HG02870 (cell line): ENCODE measurements at regions not wholly inside any gene's neighbourhood (a gene's known extent, or its start where the extent isn't known, plus 50 kb on each side); places are given as distances from the start of the nearest gene placed in this dataset.
A peak's percentile ranks its signal among the peaks of the same experiment; 100 is the strongest.

ENCODE experiments used
- ATAC-seq: cut with Tn5 transposase; IDR thresholded peaks from one replicate; pipeline ENCODE4 v1.9.1; 2021; ENCODE audit warnings: mild to moderate bottlenecking, moderate library complexity; ENCODE audit not compliant: unreplicated experiment

- ATAC-seq: no peak
These were observed 86.1 kb upstream of the CD83 start for GRCh38 chr6:14031516-14031915.

DNA sequence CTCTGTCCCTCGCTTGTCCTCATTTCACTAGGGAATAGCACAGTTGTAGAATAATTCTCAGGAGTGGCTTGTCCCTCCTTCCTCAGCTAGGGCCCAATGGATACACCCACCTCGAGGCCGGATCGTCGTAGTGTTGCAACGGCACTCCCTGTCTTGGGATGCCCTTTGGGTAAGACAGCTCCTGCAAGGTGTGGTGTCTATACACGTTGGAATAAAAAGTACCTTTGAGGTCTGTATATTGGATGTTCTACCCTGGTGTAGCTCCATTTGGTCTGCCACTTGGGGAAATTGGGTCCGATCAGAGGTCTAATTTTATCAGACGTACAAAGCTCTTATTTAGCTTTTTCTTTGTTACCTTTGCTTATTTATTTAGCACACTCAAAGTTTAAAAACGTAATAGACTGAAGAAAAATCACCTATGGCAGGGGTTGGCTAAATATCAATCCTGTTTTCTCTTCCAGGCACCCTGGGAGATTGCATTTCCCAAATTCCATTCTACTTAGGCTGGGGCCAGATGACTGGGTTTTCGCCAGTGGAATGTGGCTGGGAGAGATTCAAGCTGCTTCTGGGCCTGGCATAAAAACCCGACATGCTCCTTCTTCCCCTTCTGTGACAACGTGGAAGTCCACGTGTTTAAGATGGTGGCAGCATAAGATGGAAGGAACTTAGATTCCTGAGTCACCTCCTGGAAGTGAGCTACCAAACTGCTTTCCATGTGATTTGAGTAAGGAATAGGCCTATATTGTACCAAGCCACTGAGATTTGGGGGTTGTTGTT is 82.3 kb upstream of the CD83 start:
- no peak for ATAC-seq

GRCh38 chr6:14035874-14036273 is 81.7 kb upstream of the CD83 start:
- ATAC-seq: no peak

DNA sequence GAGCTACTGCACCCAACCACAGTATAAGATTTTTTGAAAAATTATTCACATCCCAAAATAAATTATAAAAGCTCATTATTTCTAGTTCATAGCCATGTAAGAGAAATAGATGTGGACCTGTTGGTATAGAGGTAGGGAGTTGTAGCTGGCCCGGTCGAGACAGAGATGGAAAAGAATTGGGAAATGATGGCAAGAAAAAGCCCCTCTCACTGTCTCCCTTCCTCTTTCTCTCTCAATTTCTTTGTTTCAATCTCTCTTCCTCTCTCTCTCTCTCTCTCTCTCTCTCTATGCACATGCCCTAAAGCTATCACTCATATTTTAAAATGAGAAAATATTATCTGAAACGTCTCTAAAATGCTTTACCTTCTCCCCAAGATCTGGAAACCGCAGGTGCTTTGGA is 80.7 kb upstream of the CD83 start:
- no peak for ATAC-seq

DNA sequence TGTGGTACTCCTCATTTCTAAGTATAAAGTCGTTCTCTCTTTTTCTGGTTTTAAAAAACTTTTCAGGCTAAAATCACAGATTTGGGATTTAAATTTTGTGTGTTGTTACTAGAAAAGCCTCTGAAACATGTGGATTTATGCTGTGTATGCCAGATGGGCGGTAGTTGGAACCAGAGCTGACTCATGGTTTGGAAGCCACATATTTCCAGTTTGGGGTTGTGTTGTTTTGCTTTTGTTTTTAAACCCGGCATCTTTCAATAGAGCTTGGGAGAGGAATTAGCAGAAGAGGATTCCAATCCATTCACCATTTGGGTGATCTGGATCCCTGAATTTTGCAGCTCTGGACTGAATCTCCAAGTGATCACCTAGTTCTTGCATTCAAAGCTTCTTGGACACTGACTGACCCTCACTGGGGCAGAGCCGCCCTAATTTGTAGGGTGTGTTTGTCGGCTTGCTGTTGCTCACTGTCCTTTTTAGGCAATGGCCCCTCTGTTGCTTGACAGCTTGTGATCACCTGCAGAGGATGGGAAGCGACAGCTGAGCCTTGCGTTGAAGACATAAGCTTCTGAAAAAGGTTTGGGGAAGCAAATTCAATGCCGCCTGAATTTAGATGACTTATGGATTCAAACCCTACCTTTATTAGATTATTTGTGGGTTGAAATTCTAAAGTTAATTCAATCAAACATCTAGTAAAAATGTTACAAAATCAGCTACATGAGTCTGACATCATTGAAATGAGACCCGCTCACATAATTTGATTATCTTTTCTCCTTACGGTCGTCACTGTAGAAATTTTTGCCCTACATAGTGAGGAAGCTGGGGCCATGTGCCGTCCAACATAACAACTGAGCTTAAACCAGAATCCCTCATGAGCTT is 79.9 kb upstream of the CD83 start:
- no peak for ATAC-seq

GRCh38 chr6:14038467-14039437 is 78.8 kb upstream of the CD83 start:
- peak; percentile 42 for ATAC-seq

DNA sequence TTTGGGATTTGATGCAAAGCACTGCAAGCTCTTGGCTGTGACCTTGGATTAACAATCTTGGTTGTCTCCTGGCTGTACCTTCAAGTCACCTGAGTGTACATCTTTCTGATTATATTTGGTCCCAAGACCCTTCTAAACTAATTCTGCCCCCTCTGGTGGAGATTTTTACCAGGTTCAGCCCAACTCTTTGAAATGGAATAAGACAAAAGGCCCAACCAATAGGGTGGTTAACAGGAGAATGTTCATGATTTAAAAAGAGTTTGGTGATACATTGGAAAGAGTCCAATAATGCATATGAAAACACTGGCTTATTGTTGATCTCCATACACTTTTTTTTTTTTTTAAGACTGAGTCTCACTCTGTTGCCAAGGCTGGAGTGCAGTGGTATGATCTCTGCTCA is 77.5 kb upstream of the CD83 start:
- no peak for ATAC-seq

DNA sequence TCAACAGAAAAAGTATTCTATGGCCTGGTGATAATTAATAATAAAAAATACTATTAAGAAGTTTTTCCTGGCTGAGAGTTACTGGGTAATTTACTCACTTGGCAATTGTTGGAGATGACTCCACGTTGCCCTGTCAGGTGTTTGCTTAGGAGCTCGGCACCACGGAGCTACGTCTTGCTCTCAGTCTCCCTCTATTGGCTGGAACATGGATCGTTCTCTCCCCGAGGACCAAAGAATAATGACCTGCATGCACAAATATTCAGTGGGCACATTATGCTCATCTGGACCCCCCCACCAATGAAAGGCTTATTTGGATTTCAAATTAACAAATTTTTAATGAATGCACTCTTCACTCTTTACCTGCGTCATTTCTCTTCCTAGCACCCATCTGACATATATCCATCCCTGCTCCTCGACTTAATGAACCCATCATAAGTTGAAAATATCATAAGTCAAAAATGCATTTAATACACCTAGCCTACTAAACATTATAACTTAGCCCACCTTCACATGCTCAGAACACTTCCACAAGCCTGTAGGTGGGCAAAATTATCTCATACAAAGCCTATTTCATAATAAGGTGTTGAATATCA is 71.0 kb upstream of the CD83 start:
- no peak for ATAC-seq

- no peak for ATAC-seq
These were observed 70.3 kb upstream of the CD83 start for GRCh38 chr6:14047151-14047740.

- no peak for ATAC-seq
These were observed 68.7 kb upstream of the CD83 start for GRCh38 chr6:14048837-14049236.

DNA sequence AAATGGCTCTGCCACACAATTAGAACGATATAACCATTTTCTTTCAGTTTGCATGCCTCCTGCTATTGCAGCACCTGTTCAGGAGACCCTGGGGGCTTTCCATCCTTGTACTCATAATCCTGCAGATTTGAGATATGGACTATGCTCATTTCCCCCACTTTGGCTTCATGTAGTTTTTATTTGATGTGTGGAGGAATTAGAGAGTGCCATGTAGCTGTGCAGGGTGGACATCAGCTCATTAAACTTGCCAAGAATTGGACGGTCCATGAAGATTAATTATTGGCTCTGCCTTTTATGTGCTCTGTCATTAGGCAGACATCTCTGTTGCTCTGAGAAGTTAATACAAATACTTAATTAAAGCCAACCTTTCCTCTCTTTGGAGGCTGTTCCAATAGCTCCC is 66.2 kb upstream of the CD83 start:
- no peak for ATAC-seq

DNA sequence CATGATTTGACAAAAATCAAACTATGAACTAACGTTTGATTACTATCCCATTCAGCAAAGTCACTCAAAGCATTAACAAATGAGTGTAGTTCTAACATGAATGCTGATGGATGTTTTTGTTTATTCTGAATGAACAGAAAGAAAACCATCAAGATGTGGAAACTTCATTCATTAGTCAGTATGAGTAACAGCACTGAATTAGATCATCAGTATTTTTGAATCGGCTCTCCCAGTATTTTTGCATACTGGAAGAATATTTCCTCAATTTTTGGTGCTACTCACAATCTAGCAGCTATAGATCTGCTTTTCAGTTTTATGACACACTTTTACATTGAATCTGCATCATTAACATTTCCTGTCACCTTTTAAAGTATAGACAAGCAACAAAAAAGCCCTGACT is 63.8 kb upstream of the CD83 start:
- no peak for ATAC-seq

DNA sequence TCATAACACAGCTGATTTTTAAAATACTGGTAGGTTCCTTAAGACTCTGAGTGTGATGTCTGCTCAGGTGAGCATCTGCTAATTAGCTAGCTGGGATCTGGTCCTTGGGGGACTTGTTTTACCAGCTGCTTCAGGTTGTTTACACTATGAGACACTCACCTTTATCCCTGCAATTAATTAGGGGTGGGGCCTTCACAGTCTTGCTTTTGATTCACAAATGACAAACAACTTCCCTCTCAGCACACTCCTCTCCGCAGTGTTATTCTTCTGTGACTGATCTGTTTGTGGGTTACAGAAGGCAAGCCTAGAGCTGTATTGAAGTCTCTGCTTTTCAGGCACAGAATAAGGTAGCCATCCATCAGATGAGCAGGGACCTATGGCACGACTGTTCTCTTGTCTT is 62.0 kb upstream of the CD83 start:
- ATAC-seq: no peak

GRCh38 chr6:14058029-14058695 is 59.4 kb upstream of the CD83 start:
- no peak for ATAC-seq

DNA sequence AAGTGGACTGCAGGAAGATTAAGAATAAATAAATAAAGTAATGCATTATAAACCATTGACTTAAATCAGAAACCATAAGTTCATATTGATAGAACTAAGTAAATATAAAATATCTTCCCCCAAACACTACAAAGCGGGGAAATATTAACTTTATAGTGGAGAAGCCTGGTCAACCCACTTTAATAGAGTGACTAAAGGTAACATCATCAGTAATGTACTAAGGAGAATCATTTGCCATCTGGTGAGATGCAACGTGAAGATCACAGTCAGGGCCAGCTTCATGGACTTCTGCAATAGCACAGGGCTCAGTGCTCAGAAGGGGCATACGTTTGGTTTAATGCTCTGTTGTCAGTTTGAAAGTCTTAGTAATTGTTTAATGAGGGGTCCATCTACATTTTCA is 58.8 kb upstream of the CD83 start:
- ATAC-seq: no peak

GRCh38 chr6:14059791-14060436 is 57.7 kb upstream of the CD83 start:
- no peak for ATAC-seq

GRCh38 chr6:14060971-14061370 is 56.6 kb upstream of the CD83 start:
- no peak for ATAC-seq

DNA sequence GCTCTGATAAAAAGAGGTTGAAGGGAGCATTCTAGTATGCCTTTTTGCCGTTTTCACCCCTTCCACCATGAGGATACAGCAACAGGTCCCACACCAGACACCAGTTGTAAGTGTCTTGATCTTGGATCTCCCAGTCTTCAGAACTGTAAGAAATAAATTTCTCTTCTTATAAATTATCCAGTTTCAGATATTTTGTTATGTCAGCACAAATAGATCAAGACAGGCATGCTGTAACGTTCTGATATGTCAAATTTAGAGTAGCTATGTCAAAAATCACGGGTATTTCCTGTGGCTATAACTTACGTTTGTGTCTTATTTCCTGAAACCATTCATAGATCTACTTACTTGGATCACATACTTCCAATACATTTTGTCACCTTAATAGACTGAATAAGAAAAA is 55.9 kb upstream of the CD83 start:
- no peak for ATAC-seq

DNA sequence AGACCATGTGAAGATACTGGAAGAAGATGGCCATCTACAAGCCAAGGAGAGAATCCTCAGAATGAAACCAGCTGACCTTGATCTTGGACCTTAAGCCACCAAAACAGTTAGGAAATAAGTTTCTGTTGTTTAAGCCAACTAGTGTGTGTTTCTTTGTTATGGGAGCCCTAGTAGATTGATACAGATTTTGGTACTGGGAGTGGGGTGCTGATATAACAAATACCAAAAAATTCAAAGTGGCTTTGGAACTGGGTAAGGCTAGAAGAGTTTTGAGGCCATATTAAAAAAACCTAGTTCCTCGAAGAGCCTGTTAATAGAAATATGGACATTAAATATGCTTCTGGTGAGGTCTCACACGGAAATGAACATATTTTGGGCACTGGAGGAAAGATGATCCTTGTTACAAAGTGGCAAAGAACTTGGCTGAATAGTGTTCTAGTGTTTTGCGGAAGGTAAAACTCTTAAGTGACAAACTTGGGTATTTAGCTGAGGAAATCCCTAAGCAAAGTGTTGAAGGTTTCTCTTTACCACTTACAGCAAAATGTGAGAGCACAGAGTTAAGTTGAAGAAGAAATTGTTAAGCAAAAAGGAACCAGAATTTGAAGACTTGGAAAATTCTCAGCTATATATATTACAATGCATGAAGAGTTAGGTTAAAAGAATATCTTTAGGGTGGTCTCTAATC is 55.1 kb upstream of the CD83 start:
- no peak for ATAC-seq
